K562 (cell line): ENCODE measurements at regions not wholly inside any gene's neighbourhood (a gene's known extent, or its start where the extent isn't known, plus 50 kb on each side); places are given as distances from the start of the nearest gene placed in this dataset.

Experiments used
- EZH2 ChIP-seq: IDR thresholded peaks from 2 replicates; pipeline ENCODE4 v1.6.1; 2012; ENCODE audit warnings: low read depth, mild to moderate bottlenecking, inconsistent platforms, low read length, borderline replicate concordance
- FOXK2 ChIP-seq, 2 experiments: fragments of 450-650 bp; IDR thresholded peaks in 1 of 2; conservative IDR thresholded peaks in 1 of 2; 2 replicates each; pipeline ENCODE4 v1.6.1; 2016; ENCODE audit warnings: low read depth in 2 of 2, mild to moderate bottlenecking in 1 of 2
- POLR2G ChIP-seq: fragments of 200-400 bp; formaldehyde crosslinking; IDR thresholded peaks from 2 replicates; pipeline ENCODE4 v1.6.1; 2017; ENCODE audit warnings: low read depth, mild to moderate bottlenecking, antibody characterized with exemption, low read length, moderate library complexity
- RCOR1 ChIP-seq, 2 experiments: IDR thresholded peaks; 2 replicates each; pipeline ENCODE4 v1.6.1; 2012; ENCODE audit warnings: low read depth in 2 of 2, low read length in 2 of 2, borderline replicate concordance in 1 of 2, improper control_type of control experiment in 1 of 2
- TCF7L2 ChIP-seq: fragments of 150-350 bp; IDR thresholded peaks from 2 replicates; pipeline ENCODE4 v1.6.1; 2016; ENCODE audit warnings: low read depth, mild to moderate bottlenecking, low read length, moderate library complexity
- ZBED1 ChIP-seq: IDR thresholded peaks from 2 replicates; pipeline ENCODE4 v1.6.1; 2014
- ZNF124 ChIP-seq: sonication (generic); formaldehyde crosslinking; IDR thresholded peaks from 2 replicates; pipeline ENCODE4 v1.8.1; 2022; ENCODE audit warnings: missing genetic modification reagents
- ZNF347 ChIP-seq: fragments of 450-650 bp; formaldehyde crosslinking; IDR thresholded peaks from 2 replicates; pipeline ENCODE4 v1.4.0; 2020; ENCODE audit warnings: low read depth, mild to moderate bottlenecking, moderate library complexity

GRCh38 chr6:93785694-93786030 lies 366.3 kb upstream of the EPHA7 start:
- TF ChIP-seq TCF7L2 (no peak), EZH2 (no peak), ZNF347 (CRISPR knock-in tag) (no peak), POLR2G (no peak), ZBED1 (no peak), ZNF124 (CRISPR knock-in tag) (no peak), RCOR1 (IDR thresholded peaks at IDR 0.05; ENCODE audit: borderline replicate concordance in 1 of 2, low read depth in 2 of 2, low read length in 2 of 2) (no peak), FOXK2 (conservative IDR thresholded peaks at IDR 0.05 in 1 of 2, IDR thresholded peaks at IDR 0.05 in 1 of 2; ENCODE audit: low read depth in 2 of 2) (no peak)
